SK-N-SH (cell line): ENCODE measurements at regions not wholly inside any gene's neighbourhood (a gene's known extent, or its start where the extent isn't known, plus 50 kb on each side); places are given as distances from the start of the nearest gene placed in this dataset.

Source experiments
- CTCF ChIA-PET: fragments of 300-600, 350-600 bp; formaldehyde crosslinking; extraction: SDS; loops from one replicate; lab custom pipeline; 2021; lab: Yijun Ruan, JAX
- POLR2A ChIA-PET: fragments of 350-600 bp; sonication (Branson Sonifier 250); formaldehyde crosslinking; extraction: SDS; loops from one replicate; lab custom pipeline; 2020; ENCODE audit warnings: antibody characterized with exemption, inconsistent platforms; lab: Yijun Ruan, JAX
- DNase-seq: peaks from one replicate; pipeline ENCODE4 v3.0.0; 2012
- H2AFZ ChIP-seq: fragments of 200-600 bp; sonication (generic); 2 replicates; pipeline ENCODE4 v1.8.1; 2016; ENCODE audit warnings: antibody characterized with exemption, mild to moderate bottlenecking, low read depth
- H3F3A ChIP-seq: fragments of 200-600 bp; sonication (generic); replicated peaks from 2 replicates; pipeline ENCODE3; 2016; ENCODE audit warnings: antibody characterized with exemption, mild to moderate bottlenecking; ENCODE audit not compliant: insufficient read depth
- H3K27ac ChIP-seq, 2 experiments: fragments of 200-500 bp in 1 of 2; fragments of 200-600 bp in 1 of 2; sonication (Bioruptor generic) in 1 of 2; sonication (generic), shearing (Covaris generic) in 1 of 2; 2 replicates each; pipeline versions ENCODE4 v1.5.1 to v1.6.1; 2014 to 2016; ENCODE audit warnings: low read depth in 2 of 2, inconsistent platforms in 1 of 2, low read length in 1 of 2, mild to moderate bottlenecking in 1 of 2, mixed read lengths in 1 of 2
- H3K27me3 ChIP-seq: fragments of 200-600 bp; sonication (generic), shearing (Covaris generic); 2 replicates; pipeline ENCODE4 v1.6.1; 2016; ENCODE audit warnings: mixed run types; ENCODE audit not compliant: insufficient read depth
- H3K36me3 ChIP-seq, 2 experiments: fragments of 200-500 bp in 1 of 2; fragments of 200-600 bp in 1 of 2; sonication (Bioruptor generic) in 1 of 2; sonication (generic) in 1 of 2; replicated peaks in 1 of 2; 2 replicates each; pipeline versions ENCODE3 to v1.5.1; 2014 to 2016; ENCODE audit warnings: low read length in 1 of 2, mild to moderate bottlenecking in 1 of 2; ENCODE audit not compliant: insufficient read depth in 2 of 2, control insufficient read depth in 1 of 2
- H3K4me1 ChIP-seq, 2 experiments: fragments of 200-500 bp in 1 of 2; fragments of 200-600 bp in 1 of 2; sonication (Bioruptor generic) in 1 of 2; sonication (generic), shearing (Covaris generic) in 1 of 2; 2 replicates each; pipeline versions ENCODE4 v1.5.1 to v1.6.1; 2014 to 2016; ENCODE audit warnings: low read depth in 1 of 2, low read length in 1 of 2, mixed run types in 1 of 2; ENCODE audit not compliant: insufficient read depth in 2 of 2, control insufficient read depth in 1 of 2
- H3K4me2 ChIP-seq: fragments of 200-600 bp; sonication (generic), shearing (Covaris generic); 2 replicates; pipeline ENCODE4 v1.6.1; 2017; ENCODE audit warnings: mixed run types
- H3K4me3 ChIP-seq, 2 experiments: fragments of 200-500 bp in 1 of 2; fragments of 200-600 bp in 1 of 2; sonication (Bioruptor generic) in 1 of 2; sonication (generic), shearing (Covaris generic) in 1 of 2; 2 replicates each; pipeline versions ENCODE4 v1.5.1 to v1.8.1; 2014 to 2016; ENCODE audit warnings: low read depth in 2 of 2, inconsistent platforms in 1 of 2, low read length in 1 of 2, mild to moderate bottlenecking in 1 of 2, mixed read lengths in 1 of 2, moderate library complexity in 1 of 2
- H3K79me2 ChIP-seq: fragments of 200-600 bp; sonication (generic); 2 replicates; pipeline ENCODE4 v1.8.1; 2017; ENCODE audit warnings: mild to moderate bottlenecking; ENCODE audit not compliant: insufficient read depth
- H3K9ac ChIP-seq: fragments of 200-600 bp; sonication (generic); 2 replicates; pipeline ENCODE4 v1.6.1; 2017; ENCODE audit warnings: mixed run types
- H3K9me2 ChIP-seq: fragments of 200-600 bp; sonication (generic); 2 replicates; pipeline ENCODE4 v1.6.1; 2017; ENCODE audit warnings: mixed run types
- H3K9me3 ChIP-seq: fragments of 200-600 bp; sonication (generic); 2 replicates; pipeline ENCODE4 v1.6.1; 2017; ENCODE audit warnings: mixed run types, mild to moderate bottlenecking, moderate library complexity
- H4K20me1 ChIP-seq: fragments of 200-600 bp; sonication (generic); 2 replicates; pipeline ENCODE4 v1.6.1; 2017; ENCODE audit warnings: mild to moderate bottlenecking, mixed run types; ENCODE audit not compliant: insufficient read depth
- CHD2 ChIP-seq: fragments of 150-350 bp; IDR thresholded peaks from 2 replicates; pipeline ENCODE4 v1.6.1; 2018; ENCODE audit warnings: low read length; ENCODE audit not compliant: partially characterized antibody
- CTCF ChIP-seq: fragments of 200-600 bp; sonication (generic); IDR thresholded peaks from 2 replicates; pipeline ENCODE4 v1.6.1; 2017; ENCODE audit warnings: antibody characterized with exemption, mild to moderate bottlenecking, moderate library complexity
- EP300 ChIP-seq, 2 experiments: IDR thresholded peaks; 2 replicates each; pipeline versions ENCODE4 v1.4.0 to v1.6.1; 2012; ENCODE audit warnings: borderline replicate concordance in 1 of 2, low read depth in 1 of 2, low read length in 1 of 2
- FOSL2 ChIP-seq: IDR thresholded peaks from 2 replicates; pipeline ENCODE4 v1.4.0; 2012; ENCODE audit warnings: low read depth, mild to moderate bottlenecking, moderate library complexity, borderline replicate concordance
- FOXM1 ChIP-seq: IDR thresholded peaks from 2 replicates; pipeline ENCODE4 v1.4.0; 2012; ENCODE audit warnings: low read depth, mild to moderate bottlenecking
- GATA2 ChIP-seq: sonication (generic); formaldehyde crosslinking; IDR thresholded peaks from 2 replicates; pipeline ENCODE4 v1.5.0; 2020; ENCODE audit warnings: mild to moderate bottlenecking, missing genetic modification reagents
- IRF3 ChIP-seq: fragments of 150-350 bp; IDR thresholded peaks from 2 replicates; pipeline ENCODE4 v1.6.1; 2016; ENCODE audit warnings: mild to moderate bottlenecking, low read depth, low read length
- NFIC ChIP-seq: IDR thresholded peaks from 2 replicates; pipeline ENCODE4 v1.4.0; 2012; ENCODE audit warnings: borderline replicate concordance
- NRF1 ChIP-seq: IDR thresholded peaks from 2 replicates; pipeline ENCODE4 v1.6.1; 2012; ENCODE audit warnings: low read depth, mild to moderate bottlenecking, low read length
- RXRA ChIP-seq: IDR thresholded peaks from 2 replicates; pipeline ENCODE4 v1.4.0; 2012; ENCODE audit warnings: low read depth, mild to moderate bottlenecking, borderline replicate concordance
- SMC3 ChIP-seq: IDR thresholded peaks from 2 replicates; pipeline ENCODE4 v1.6.1; 2012; ENCODE audit warnings: low read depth, low read length, improper control_type of control experiment
- TAF1 ChIP-seq: IDR thresholded peaks from 2 replicates; pipeline ENCODE4 v1.6.1; 2012; ENCODE audit warnings: low read depth, mild to moderate bottlenecking, low read length, moderate library complexity, borderline replicate concordance
- TCF12 ChIP-seq: IDR thresholded peaks from 2 replicates; pipeline ENCODE4 v1.4.0; 2012
- TEAD4 ChIP-seq: IDR thresholded peaks from 2 replicates; pipeline ENCODE4 v1.4.0; 2012; ENCODE audit warnings: mild to moderate bottlenecking, borderline replicate concordance; ENCODE audit not compliant: insufficient read depth
- USF1 ChIP-seq: IDR thresholded peaks from 2 replicates; pipeline ENCODE4 v1.4.0; 2012; ENCODE audit warnings: low read depth, borderline replicate concordance
- USF2 ChIP-seq: fragments of 150-350 bp; IDR thresholded peaks from 2 replicates; pipeline ENCODE4 v1.6.1; 2017; ENCODE audit warnings: antibody characterized with exemption, low read length, low read depth, borderline replicate concordance
- WGBS: methylation state at CpG from one replicate; pipeline ENCODE4 v1.1.6; 2017; ENCODE audit warnings: low lambda C conversion rate; 5-methylcytosine and 5-hydroxymethylcytosine counted together
- TF ChIP-seq, protein P1 (sequence below): IDR thresholded peaks from 2 replicates; pipeline ENCODE4; 2012
- TF ChIP-seq, protein P2 (sequence below): IDR thresholded peaks from 2 replicates; pipeline ENCODE4 v1.4.0; 2012; ENCODE audit warnings: low read depth, borderline replicate concordance
- TF ChIP-seq, protein P3 (sequence below): IDR thresholded peaks from 2 replicates; pipeline ENCODE4 v1.4.0; 2012; ENCODE audit warnings: low read depth

DNA sequence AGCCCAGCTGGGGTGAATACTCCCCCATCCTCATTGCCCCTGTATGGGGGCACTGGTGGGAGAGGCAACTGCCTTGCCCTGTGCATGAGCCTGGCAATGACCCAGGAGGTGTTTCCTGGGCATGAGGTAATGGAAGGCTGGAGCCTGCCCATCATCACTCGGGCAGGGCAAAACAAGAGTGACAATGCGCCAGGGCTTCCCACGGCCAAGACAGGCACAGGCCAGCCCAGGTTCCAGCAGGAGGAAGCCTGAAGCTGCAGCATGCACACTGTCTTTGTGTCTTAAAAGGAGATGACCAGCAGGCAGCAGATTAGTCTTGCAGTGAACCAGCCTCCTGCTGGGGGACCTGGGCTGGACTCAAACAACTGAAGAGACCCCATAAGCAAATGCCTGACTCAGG lies 92.2 kb upstream of the SMIM23 start:
- Histone ChIP-seq H3F3A (no peaks in the 10 kb centered on the region), H3K9ac (no peak overlapping the region), H3K79me2 (no peaks in the 10 kb centered on the region), H3K27ac (no peak overlapping the region), H4K20me1 (no peaks in the 10 kb centered on the region), H3K4me1 (no peaks in the 10 kb centered on the region; a peak in 1 of 4 replicates), H3K4me3 (no peak overlapping the region), H3K4me2 (no peak overlapping the region), H2AFZ (no peak overlapping the region), H3K9me3 (no peaks in the 10 kb centered on the region), H3K9me2 (no peaks in the 10 kb centered on the region), H3K27me3 (no peaks in the 10 kb centered on the region), H3K36me3 (no peaks in the 10 kb centered on the region)
- ChIA-PET CTCF (interaction anchor here (1.4 kb wide), 1 partner anchor 14 kb away, joined by 4 read pairs; no protein-coding TSS in a partner anchor), POLR2A (no interaction called here)
- TF ChIP-seq TEAD4 (no peak), USF2 (no peak), USF1 (no peak), TAF1 (no peak), NRF1 (no peak), SMC3 (no peak), NFIC (no peak), CHD2 (no peak), GATA2 (no peak)
- TF ChIP-seq, protein P1, sequence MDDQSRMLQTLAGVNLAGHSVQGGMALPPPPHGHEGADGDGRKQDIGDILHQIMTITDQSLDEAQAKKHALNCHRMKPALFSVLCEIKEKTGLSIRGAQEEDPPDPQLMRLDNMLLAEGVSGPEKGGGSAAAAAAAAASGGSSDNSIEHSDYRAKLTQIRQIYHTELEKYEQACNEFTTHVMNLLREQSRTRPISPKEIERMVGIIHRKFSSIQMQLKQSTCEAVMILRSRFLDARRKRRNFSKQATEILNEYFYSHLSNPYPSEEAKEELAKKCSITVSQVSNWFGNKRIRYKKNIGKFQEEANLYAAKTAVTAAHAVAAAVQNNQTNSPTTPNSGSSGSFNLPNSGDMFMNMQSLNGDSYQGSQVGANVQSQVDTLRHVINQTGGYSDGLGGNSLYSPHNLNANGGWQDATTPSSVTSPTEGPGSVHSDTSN, result no peak
- TF ChIP-seq, protein P2, sequence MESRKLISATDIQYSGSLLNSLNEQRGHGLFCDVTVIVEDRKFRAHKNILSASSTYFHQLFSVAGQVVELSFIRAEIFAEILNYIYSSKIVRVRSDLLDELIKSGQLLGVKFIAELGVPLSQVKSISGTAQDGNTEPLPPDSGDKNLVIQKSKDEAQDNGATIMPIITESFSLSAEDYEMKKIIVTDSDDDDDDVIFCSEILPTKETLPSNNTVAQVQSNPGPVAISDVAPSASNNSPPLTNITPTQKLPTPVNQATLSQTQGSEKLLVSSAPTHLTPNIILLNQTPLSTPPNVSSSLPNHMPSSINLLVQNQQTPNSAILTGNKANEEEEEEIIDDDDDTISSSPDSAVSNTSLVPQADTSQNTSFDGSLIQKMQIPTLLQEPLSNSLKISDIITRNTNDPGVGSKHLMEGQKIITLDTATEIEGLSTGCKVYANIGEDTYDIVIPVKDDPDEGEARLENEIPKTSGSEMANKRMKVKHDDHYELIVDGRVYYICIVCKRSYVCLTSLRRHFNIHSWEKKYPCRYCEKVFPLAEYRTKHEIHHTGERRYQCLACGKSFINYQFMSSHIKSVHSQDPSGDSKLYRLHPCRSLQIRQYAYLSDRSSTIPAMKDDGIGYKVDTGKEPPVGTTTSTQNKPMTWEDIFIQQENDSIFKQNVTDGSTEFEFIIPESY, result no peak
- DNase-seq, result no peak
- WGBS, result 46% methylated on average over 2 of the region's 3 CpGs

GRCh38 chr5:171695804-171696203 lies 89.8 kb upstream of the SMIM23 start:
- H3K36me3 ChIP-seq, result no peaks in the 10 kb centered on the region
- H3K9ac ChIP-seq, result no peak overlapping the region
- no peak for DNase-seq
- no peak for TF ChIP-seq IRF3
- no peak for TF ChIP-seq FOSL2
- TF ChIP-seq CHD2, result no peak
- TF ChIP-seq FOXM1, result no peak
- no peak for TF ChIP-seq CTCF
- TF ChIP-seq EP300 (IDR thresholded peaks at IDR 0.05; ENCODE audit: borderline replicate concordance in 1 of 2, low read depth in 1 of 2, low read length in 1 of 2), result no peak
- no peak for TF ChIP-seq RXRA
- no peak for TF ChIP-seq TCF12
- TF ChIP-seq, protein P3, sequence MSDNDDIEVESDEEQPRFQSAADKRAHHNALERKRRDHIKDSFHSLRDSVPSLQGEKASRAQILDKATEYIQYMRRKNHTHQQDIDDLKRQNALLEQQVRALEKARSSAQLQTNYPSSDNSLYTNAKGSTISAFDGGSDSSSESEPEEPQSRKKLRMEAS, result no peak
- H3K9me2 ChIP-seq, result no peaks in the 10 kb centered on the region
- no peaks in the 10 kb centered on the region for H3K79me2 ChIP-seq
- H3K27ac ChIP-seq, result no peak overlapping the region
- H3F3A ChIP-seq, result no peaks in the 10 kb centered on the region
- no peaks in the 10 kb centered on the region for H4K20me1 ChIP-seq
- no peaks in the 10 kb centered on the region for H3K27me3 ChIP-seq
- H3K9me3 ChIP-seq, result no peaks in the 10 kb centered on the region
- H2AFZ ChIP-seq, result no peak overlapping the region
- no peaks in the 10 kb centered on the region; a peak in 1 of 4 replicates for H3K4me1 ChIP-seq
- 11% methylated on average over 2 of the region's 2 CpGs for WGBS
- no peak overlapping the region for H3K4me2 ChIP-seq
- no peak overlapping the region for H3K4me3 ChIP-seq
- ChIA-PET POLR2A (no interaction called here), CTCF (no interaction called here)
